ENCODE measurements at regions not wholly inside any gene's neighbourhood (a gene's known extent, or its start where the extent isn't known, plus 50 kb on each side); places are given as distances from the start of the nearest gene placed in this dataset.

DNA sequence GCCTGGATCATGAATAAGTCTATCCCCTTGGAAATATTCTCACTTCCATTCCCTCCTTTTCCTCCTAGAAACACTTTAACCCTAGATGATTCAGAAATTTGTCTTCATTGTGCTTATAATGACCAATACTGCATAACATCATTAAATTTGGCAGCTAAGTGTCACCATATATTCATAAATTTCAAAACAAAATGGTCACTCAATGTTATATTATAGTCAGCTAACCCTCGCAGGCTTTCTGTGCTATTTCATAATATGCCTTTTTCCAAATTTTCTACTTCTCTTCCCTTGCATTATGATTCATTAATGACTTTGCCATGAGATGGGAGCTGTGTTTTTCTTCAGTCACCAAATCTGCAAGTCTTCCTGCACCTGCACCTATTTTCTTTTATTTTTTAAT is 308.3 kb upstream of the AKR1E2 start:
- H4K20me1 ChIP-seq (ENCODE audit: insufficient read depth, low read length), result no peaks in the 10 kb centered on the region
- no peaks in the 10 kb centered on the region for H3K27me3 ChIP-seq (ENCODE audit: insufficient read depth, low read length)
- H3K36me3 ChIP-seq (ENCODE audit: insufficient read depth, low read length), result no peaks in the 10 kb centered on the region
- H3K9me3 Mint-ChIP-seq (ENCODE audit: unreplicated experiment), result peaks cover 3% of the 10 kb centered on the region
- TF ChIP-seq, protein P1, sequence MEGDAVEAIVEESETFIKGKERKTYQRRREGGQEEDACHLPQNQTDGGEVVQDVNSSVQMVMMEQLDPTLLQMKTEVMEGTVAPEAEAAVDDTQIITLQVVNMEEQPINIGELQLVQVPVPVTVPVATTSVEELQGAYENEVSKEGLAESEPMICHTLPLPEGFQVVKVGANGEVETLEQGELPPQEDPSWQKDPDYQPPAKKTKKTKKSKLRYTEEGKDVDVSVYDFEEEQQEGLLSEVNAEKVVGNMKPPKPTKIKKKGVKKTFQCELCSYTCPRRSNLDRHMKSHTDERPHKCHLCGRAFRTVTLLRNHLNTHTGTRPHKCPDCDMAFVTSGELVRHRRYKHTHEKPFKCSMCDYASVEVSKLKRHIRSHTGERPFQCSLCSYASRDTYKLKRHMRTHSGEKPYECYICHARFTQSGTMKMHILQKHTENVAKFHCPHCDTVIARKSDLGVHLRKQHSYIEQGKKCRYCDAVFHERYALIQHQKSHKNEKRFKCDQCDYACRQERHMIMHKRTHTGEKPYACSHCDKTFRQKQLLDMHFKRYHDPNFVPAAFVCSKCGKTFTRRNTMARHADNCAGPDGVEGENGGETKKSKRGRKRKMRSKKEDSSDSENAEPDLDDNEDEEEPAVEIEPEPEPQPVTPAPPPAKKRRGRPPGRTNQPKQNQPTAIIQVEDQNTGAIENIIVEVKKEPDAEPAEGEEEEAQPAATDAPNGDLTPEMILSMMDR (IDR thresholded peaks at IDR 0.05; ENCODE audit: insufficient read depth, low read depth, low read length), result no peak
- no peak for TF ChIP-seq EZH2 (IDR thresholded peaks at IDR 0.05; ENCODE audit: insufficient read depth, low read length)
- no peaks in the 10 kb centered on the region for H3K36me3 Mint-ChIP-seq (ENCODE audit: low read depth, unreplicated experiment)
- H3K27ac Mint-ChIP-seq (ENCODE audit: unreplicated experiment), result no peak overlapping the region
- no peak overlapping the region for H3K4me3 Mint-ChIP-seq (ENCODE audit: unreplicated experiment)
- no peak overlapping the region for H2AFZ ChIP-seq (ENCODE audit: low read depth, low read length)
- no peak overlapping the region for H3K4me3 ChIP-seq (ENCODE audit: insufficient read depth, low read depth, low read length)
- H3K9ac ChIP-seq (ENCODE audit: low read length), result no peak overlapping the region
- peaks cover 4% of the 10 kb centered on the region for H3K4me1 Mint-ChIP-seq (ENCODE audit: low read depth, unreplicated experiment)
- no peaks in the 10 kb centered on the region for H3K27me3 Mint-ChIP-seq (ENCODE audit: low read depth, unreplicated experiment)
- no peak overlapping the region for H3K27ac ChIP-seq (ENCODE audit: low read depth, low read length)
- H3K9me3 ChIP-seq (ENCODE audit: insufficient read depth, low read depth, low read length), result no peaks in the 10 kb centered on the region
- no peak overlapping the region for H3K4me2 ChIP-seq (ENCODE audit: low read length)
- H3K4me1 ChIP-seq (ENCODE audit: insufficient read depth, low read length), result peaks cover 3% of the 10 kb centered on the region
- DNase-seq (ENCODE audit: low read depth) (no peak), FAIRE-seq (no peak)
- H3K79me2 ChIP-seq (ENCODE audit: insufficient read depth, low read length), result no peaks in the 10 kb centered on the region

DNA sequence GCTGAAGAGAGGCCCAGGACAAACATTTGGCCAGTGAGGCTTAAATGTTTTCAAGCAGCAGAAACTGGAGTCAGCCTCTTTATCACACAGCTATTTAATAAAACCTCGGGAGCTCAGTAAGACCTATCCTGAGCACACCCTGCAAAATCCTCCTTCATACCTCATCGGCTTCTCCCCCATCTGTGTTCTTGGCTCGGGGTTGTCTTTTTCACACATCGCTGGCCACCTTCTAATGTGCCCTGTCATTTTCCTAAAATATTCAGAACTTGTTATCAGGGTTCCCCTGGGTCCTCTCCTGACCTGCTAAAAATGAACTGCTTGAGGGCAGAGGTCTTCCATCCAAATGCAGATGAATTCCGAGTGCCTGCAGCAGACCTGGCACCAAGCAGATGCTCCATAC is 310.3 kb upstream of the AKR1E2 start:
- Mint-ChIP-seq H3K9me3 (ENCODE audit: unreplicated experiment) (peaks cover 3% of the 10 kb centered on the region), H3K4me1 (ENCODE audit: low read depth, unreplicated experiment) (peaks cover 9% of the 10 kb centered on the region), H3K27me3 (ENCODE audit: low read depth, unreplicated experiment) (no peaks in the 10 kb centered on the region), H3K4me3 (ENCODE audit: unreplicated experiment) (no peak overlapping the region), H3K36me3 (ENCODE audit: low read depth, unreplicated experiment) (no peaks in the 10 kb centered on the region), H3K27ac (ENCODE audit: unreplicated experiment) (no peak overlapping the region)
- Histone ChIP-seq H3K9me3 (ENCODE audit: insufficient read depth, low read depth, low read length) (no peaks in the 10 kb centered on the region), H2AFZ (ENCODE audit: low read depth, low read length) (no peak overlapping the region), H3K36me3 (ENCODE audit: insufficient read depth, low read length) (no peaks in the 10 kb centered on the region), H4K20me1 (ENCODE audit: insufficient read depth, low read length) (no peaks in the 10 kb centered on the region), H3K79me2 (ENCODE audit: insufficient read depth, low read length) (no peaks in the 10 kb centered on the region), H3K4me1 (ENCODE audit: insufficient read depth, low read length) (peaks cover 4% of the 10 kb centered on the region), H3K4me3 (ENCODE audit: insufficient read depth, low read depth, low read length) (no peak overlapping the region), H3K27me3 (ENCODE audit: insufficient read depth, low read length) (no peaks in the 10 kb centered on the region), H3K27ac (ENCODE audit: low read depth, low read length) (no peak overlapping the region), H3K9ac (ENCODE audit: low read length) (no peak overlapping the region), H3K4me2 (ENCODE audit: low read length) (no peak overlapping the region)
- DNase-seq (ENCODE audit: low read depth) (no peak), FAIRE-seq (no peak)
- TF ChIP-seq EZH2 (IDR thresholded peaks at IDR 0.05; ENCODE audit: insufficient read depth, low read length), result no peak
- TF ChIP-seq, protein P1 (IDR thresholded peaks at IDR 0.05; ENCODE audit: insufficient read depth, low read depth, low read length), result no peak

DNA sequence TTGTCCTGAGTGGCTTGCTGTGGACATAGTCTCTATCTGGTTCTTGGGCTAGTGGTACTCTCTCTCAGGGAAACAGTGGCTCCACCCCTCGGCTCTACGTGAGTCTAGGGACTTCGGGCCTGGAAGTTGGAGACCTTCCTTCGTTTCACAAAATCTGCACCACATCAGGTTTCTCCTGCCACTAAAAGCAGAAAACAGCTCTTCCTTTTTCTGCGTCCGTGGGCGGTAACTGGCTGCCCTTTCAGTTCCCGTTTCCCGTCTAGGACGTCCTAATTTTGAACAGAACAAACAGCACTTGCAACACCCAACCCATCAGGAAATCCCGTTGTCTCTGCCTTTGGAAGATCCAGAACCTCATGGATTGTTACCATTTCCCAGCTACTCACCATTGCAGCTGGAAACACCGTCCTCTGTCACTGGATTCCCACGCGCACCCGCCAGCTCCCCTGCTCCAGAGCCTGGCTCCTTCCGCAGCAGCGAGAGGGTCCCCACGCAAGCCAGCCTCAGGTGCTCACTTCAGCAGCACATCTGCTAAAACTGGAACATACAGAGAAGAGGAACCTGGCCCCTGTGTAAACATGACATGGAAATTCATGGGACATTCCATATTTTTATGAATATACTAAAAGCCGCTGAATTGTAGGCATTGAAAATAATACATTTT is 311.4 kb upstream of the AKR1E2 start:
- Histone ChIP-seq H2AFZ (ENCODE audit: low read depth, low read length) (no peak overlapping the region), H3K9ac (ENCODE audit: low read length) (no peak overlapping the region), H3K4me3 (ENCODE audit: insufficient read depth, low read depth, low read length) (no peak overlapping the region), H3K36me3 (ENCODE audit: insufficient read depth, low read length) (no peaks in the 10 kb centered on the region), H4K20me1 (ENCODE audit: insufficient read depth, low read length) (no peaks in the 10 kb centered on the region), H3K79me2 (ENCODE audit: insufficient read depth, low read length) (no peaks in the 10 kb centered on the region), H3K27ac (ENCODE audit: low read depth, low read length) (no peak overlapping the region), H3K4me1 (ENCODE audit: insufficient read depth, low read length) (peaks cover 4% of the 10 kb centered on the region), H3K27me3 (ENCODE audit: insufficient read depth, low read length) (no peaks in the 10 kb centered on the region), H3K9me3 (ENCODE audit: insufficient read depth, low read depth, low read length) (no peaks in the 10 kb centered on the region), H3K4me2 (ENCODE audit: low read length) (no peak overlapping the region)
- Mint-ChIP-seq H3K4me1 (ENCODE audit: low read depth, unreplicated experiment) (peaks cover 9% of the 10 kb centered on the region), H3K27ac (ENCODE audit: unreplicated experiment) (no peak overlapping the region), H3K9me3 (ENCODE audit: unreplicated experiment) (peaks cover 3% of the 10 kb centered on the region), H3K4me3 (ENCODE audit: unreplicated experiment) (no peak overlapping the region), H3K27me3 (ENCODE audit: low read depth, unreplicated experiment) (no peaks in the 10 kb centered on the region), H3K36me3 (ENCODE audit: low read depth, unreplicated experiment) (no peaks in the 10 kb centered on the region)
- no peak for DNase-seq (ENCODE audit: low read depth)
- no peak for TF ChIP-seq EZH2 (IDR thresholded peaks at IDR 0.05; ENCODE audit: insufficient read depth, low read length)
- TF ChIP-seq, protein P1 (IDR thresholded peaks at IDR 0.05; ENCODE audit: insufficient read depth, low read depth, low read length), result no peak
- no peak for FAIRE-seq
